HCT116 (cell line): ENCODE measurements at regions not wholly inside any gene's neighbourhood (a gene's known extent, or its start where the extent isn't known, plus 50 kb on each side); places are given as distances from the start of the nearest gene placed in this dataset.

ENCODE experiments used
- SIN3A ChIP-seq: IDR thresholded peaks from 2 replicates; pipeline ENCODE4 v1.6.1; 2012; ENCODE audit warnings: low read depth
- TF ChIP-seq, protein P1 (sequence below), 3 experiments: fragments of 200-600 bp in 1 of 3; sonication (generic) in 1 of 3; IDR thresholded peaks in 2 of 3; conservative IDR thresholded peaks in 1 of 3; 2 replicates each; pipeline ENCODE4 v1.5.1; 2012 to 2017; ENCODE audit warnings: low read depth in 2 of 3, low read length in 2 of 3, antibody characterized with exemption in 1 of 3, borderline replicate concordance in 1 of 3, control low read depth in 1 of 3, mild to moderate bottlenecking in 1 of 3, mixed read lengths in 1 of 3, mixed run types in 1 of 3, moderate library complexity in 1 of 3; ENCODE audit not compliant: insufficient read depth in 1 of 3

GRCh38 chr1:241442686-241443085 lies 76.9 kb downstream of the FH start:
- TF ChIP-seq SIN3A = no peak
- TF ChIP-seq, protein P1, sequence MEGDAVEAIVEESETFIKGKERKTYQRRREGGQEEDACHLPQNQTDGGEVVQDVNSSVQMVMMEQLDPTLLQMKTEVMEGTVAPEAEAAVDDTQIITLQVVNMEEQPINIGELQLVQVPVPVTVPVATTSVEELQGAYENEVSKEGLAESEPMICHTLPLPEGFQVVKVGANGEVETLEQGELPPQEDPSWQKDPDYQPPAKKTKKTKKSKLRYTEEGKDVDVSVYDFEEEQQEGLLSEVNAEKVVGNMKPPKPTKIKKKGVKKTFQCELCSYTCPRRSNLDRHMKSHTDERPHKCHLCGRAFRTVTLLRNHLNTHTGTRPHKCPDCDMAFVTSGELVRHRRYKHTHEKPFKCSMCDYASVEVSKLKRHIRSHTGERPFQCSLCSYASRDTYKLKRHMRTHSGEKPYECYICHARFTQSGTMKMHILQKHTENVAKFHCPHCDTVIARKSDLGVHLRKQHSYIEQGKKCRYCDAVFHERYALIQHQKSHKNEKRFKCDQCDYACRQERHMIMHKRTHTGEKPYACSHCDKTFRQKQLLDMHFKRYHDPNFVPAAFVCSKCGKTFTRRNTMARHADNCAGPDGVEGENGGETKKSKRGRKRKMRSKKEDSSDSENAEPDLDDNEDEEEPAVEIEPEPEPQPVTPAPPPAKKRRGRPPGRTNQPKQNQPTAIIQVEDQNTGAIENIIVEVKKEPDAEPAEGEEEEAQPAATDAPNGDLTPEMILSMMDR (IDR thresholded peaks at IDR 0.05 in 2 of 3, conservative IDR thresholded peaks at IDR 0.05 in 1 of 3; ENCODE audit: borderline replicate concordance in 1 of 3, insufficient read depth in 1 of 3, low read depth in 2 of 3, low read length in 2 of 3) = no peak
